Mesothelial cell of epicardium (in vitro differentiated cells): ENCODE measurements at regions not wholly inside any gene's neighbourhood (a gene's known extent, or its start where the extent isn't known, plus 50 kb on each side); places are given as distances from the start of the nearest gene placed in this dataset.

ENCODE experiments used
- DNase-seq, 2 experiments: peaks; one replicate each; pipeline ENCODE4 v3.0.0; 2021; ENCODE audit warnings: low spot score in 2 of 2; ENCODE audit not compliant: unreplicated experiment in 2 of 2
- H3K27ac Mint-ChIP-seq: 2 replicates; pipeline ENCODE4 v1.8.0; 2021; ENCODE audit warnings: mixed read lengths
- H3K27me3 Mint-ChIP-seq: 2 replicates; pipeline ENCODE4 v1.8.0; 2021; ENCODE audit warnings: low read depth, mixed read lengths
- H3K36me3 Mint-ChIP-seq: 2 replicates; pipeline ENCODE4 v1.8.0; 2021; ENCODE audit warnings: mixed read lengths
- H3K4me1 Mint-ChIP-seq: 2 replicates; pipeline ENCODE4 v1.8.0; 2021; ENCODE audit warnings: mixed read lengths
- H3K4me3 Mint-ChIP-seq: 2 replicates; pipeline ENCODE4 v1.8.0; 2021; ENCODE audit warnings: mild to moderate bottlenecking, moderate library complexity, mixed read lengths
- H3K9me3 Mint-ChIP-seq: 2 replicates; pipeline ENCODE4 v1.8.0; 2021; ENCODE audit warnings: mixed read lengths
- TF ChIP-seq, protein P1 (sequence below): fragments of 200-600 bp; sonication (generic); IDR thresholded peaks from one replicate; pipeline ENCODE4 v1.5.0; 2021; ENCODE audit warnings: antibody characterized with exemption; ENCODE audit not compliant: unreplicated experiment

DNA sequence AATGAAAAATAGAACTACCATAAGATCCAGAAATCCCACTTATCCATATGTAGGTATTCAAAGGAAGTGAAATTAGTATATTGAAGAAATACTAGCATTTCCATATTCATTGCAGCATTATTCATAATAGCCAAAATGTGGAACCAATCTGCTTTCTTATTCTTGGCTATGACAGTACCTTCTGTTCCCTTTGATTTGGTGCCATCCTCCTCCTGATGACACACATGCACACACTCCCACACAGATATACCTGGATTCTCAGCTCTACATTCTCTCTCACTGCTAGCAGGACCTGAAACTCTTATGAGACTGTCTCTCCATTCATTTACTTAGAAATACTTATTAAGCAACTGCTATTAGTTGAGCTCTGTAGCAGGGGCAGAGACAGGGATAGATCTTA, 582.6 kb upstream of the TENM4 start:
- peaks cover 21% of the 10 kb centered on the region for H3K9me3 Mint-ChIP-seq
- H3K27me3 Mint-ChIP-seq: peaks cover 2% of the 10 kb centered on the region
- TF ChIP-seq, protein P1, sequence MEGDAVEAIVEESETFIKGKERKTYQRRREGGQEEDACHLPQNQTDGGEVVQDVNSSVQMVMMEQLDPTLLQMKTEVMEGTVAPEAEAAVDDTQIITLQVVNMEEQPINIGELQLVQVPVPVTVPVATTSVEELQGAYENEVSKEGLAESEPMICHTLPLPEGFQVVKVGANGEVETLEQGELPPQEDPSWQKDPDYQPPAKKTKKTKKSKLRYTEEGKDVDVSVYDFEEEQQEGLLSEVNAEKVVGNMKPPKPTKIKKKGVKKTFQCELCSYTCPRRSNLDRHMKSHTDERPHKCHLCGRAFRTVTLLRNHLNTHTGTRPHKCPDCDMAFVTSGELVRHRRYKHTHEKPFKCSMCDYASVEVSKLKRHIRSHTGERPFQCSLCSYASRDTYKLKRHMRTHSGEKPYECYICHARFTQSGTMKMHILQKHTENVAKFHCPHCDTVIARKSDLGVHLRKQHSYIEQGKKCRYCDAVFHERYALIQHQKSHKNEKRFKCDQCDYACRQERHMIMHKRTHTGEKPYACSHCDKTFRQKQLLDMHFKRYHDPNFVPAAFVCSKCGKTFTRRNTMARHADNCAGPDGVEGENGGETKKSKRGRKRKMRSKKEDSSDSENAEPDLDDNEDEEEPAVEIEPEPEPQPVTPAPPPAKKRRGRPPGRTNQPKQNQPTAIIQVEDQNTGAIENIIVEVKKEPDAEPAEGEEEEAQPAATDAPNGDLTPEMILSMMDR: no peak
- H3K4me1 Mint-ChIP-seq: no peaks in the 10 kb centered on the region
- H3K4me3 Mint-ChIP-seq: no peak overlapping the region
- no peaks in the 10 kb centered on the region for H3K36me3 Mint-ChIP-seq
- H3K27ac Mint-ChIP-seq: no peak overlapping the region
- no peak for DNase-seq

DNA sequence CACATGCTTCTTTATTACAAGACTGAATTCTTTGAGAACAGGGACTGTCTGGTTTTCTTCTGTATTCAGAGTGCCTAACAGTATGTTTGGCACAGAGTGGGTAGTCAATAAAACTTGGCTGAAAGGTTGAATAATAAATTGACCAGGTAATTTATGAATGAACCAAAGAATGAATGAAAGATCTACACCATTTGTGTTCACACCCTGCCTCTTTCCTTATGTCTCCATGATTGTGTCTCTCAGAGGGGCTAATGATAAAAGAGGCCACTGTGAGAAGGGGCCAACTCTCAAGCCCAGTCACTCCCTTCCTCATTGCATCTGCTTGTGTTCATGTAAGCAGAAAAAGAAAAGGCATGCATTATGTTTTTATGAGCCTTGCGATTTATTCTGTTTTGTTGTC, 569.7 kb upstream of the TENM4 start:
- TF ChIP-seq, protein P1: no peak
- Mint-ChIP-seq H3K36me3 (no peaks in the 10 kb centered on the region), H3K4me3 (no peak overlapping the region), H3K4me1 (peaks cover 6% of the 10 kb centered on the region), H3K27me3 (no peaks in the 10 kb centered on the region), H3K9me3 (peaks cover 9% of the 10 kb centered on the region), H3K27ac (no peak overlapping the region)
- no peak for DNase-seq

DNA sequence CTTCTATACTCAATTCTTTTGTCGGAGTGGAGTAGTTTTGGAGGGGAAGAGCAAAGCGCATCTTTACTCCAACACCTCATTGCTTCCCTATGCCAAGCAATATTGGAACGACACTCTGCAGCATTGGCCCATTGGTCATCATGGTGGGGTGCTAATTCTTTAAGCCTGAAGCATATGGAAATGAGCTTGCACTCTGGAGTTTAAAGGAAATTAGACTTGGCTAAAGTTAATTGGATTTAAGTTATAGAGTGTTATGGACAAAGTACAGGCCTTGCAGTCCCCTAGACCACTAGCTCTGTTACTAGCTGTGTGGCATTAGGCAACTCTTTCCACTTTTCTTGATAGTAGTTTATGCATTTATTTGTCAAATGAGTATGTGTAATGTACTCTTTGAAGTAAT, 568.3 kb upstream of the TENM4 start:
- no peaks in the 10 kb centered on the region for H3K36me3 Mint-ChIP-seq
- peaks cover 6% of the 10 kb centered on the region for H3K4me1 Mint-ChIP-seq
- DNase-seq: no peak
- no peak overlapping the region for H3K27ac Mint-ChIP-seq
- no peaks in the 10 kb centered on the region for H3K27me3 Mint-ChIP-seq
- TF ChIP-seq, protein P1: no peak
- peaks cover 10% of the 10 kb centered on the region for H3K9me3 Mint-ChIP-seq
- no peak overlapping the region for H3K4me3 Mint-ChIP-seq

DNA sequence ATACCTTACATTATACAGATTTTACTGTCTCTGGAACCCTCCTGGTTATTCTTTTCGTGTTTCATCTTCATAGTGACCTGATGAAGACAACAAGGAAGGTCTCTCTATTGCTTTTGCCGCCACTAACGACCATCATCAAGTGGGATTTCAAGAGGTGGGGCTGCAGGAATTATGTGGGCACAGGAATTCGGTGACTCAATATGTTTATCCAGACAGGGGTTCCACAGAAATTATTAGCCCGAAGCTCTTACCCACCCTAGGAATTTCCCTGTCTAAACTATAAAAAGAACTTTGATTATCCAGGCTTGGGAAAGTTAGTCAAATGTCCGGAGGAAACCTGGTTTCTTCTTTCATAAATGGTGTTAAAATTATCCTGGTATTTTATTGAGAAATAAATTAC, 566.8 kb upstream of the TENM4 start:
- TF ChIP-seq, protein P1: no peak
- peaks cover 2% of the 10 kb centered on the region for H3K27me3 Mint-ChIP-seq
- H3K27ac Mint-ChIP-seq: no peak overlapping the region
- no peak overlapping the region for H3K4me3 Mint-ChIP-seq
- peaks cover 10% of the 10 kb centered on the region for H3K9me3 Mint-ChIP-seq
- no peaks in the 10 kb centered on the region for H3K36me3 Mint-ChIP-seq
- H3K4me1 Mint-ChIP-seq: peaks cover 6% of the 10 kb centered on the region
- no peak for DNase-seq

DNA sequence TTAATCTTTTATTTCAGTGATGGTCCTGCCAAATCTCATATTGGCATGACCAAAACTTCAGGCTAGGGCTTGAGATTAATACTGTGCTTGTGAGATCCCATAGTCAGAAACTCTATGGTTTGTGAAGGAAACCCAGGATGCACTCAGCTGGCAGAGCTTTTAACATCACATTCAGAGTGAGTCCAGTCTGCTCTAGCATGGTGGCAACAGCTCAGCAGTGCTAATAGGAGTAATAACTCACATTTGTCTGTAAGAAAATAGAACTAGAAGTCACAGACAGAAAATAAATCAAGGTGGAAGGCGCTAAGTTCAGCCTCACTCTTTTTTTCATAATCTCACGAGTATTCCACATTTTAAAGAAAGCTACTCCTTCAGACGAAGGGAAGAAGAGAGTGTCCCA, 549.3 kb upstream of the TENM4 start:
- H3K9me3 Mint-ChIP-seq: no peaks in the 10 kb centered on the region
- H3K27me3 Mint-ChIP-seq: peaks cover 59% of the 10 kb centered on the region
- H3K4me1 Mint-ChIP-seq: no peaks in the 10 kb centered on the region
- no peaks in the 10 kb centered on the region for H3K36me3 Mint-ChIP-seq
- no peak overlapping the region for H3K4me3 Mint-ChIP-seq
- no peak for DNase-seq
- H3K27ac Mint-ChIP-seq: no peak overlapping the region
- TF ChIP-seq, protein P1: no peak

DNA sequence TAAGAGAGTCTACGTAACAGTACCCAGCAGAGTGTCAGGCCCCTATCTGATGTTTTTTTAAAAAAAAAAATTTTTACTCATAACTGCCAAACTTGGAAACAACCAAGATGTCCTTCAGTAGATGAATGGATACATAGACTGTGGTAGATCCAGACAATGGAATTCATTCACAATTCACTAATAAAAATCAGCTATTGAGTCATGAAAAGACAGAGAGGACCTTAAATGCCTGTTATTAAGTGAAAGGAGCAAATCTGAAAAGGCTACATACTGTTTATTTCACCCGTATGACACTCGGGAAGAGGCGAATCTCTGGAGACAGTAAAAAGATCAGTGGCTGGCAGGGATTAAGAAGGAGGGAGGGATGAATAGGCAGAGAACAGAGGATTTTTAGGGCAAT, 541.4 kb upstream of the TENM4 start:
- Mint-ChIP-seq H3K27ac (no peak overlapping the region), H3K36me3 (no peaks in the 10 kb centered on the region), H3K9me3 (peaks cover 12% of the 10 kb centered on the region), H3K27me3 (peaks cover 31% of the 10 kb centered on the region), H3K4me1 (no peaks in the 10 kb centered on the region), H3K4me3 (no peak overlapping the region)
- TF ChIP-seq, protein P1: no peak
- no peak for DNase-seq
